ENCODE measurements at regions not wholly inside any gene's neighbourhood (a gene's known extent, or its start where the extent isn't known, plus 50 kb on each side); places are given as distances from the start of the nearest gene placed in this dataset.

- H3K4me1 ChIP-seq = no peaks in the 10 kb centered on the region
- H3K27me3 ChIP-seq (replicated peaks; ENCODE audit: control insufficient read depth, insufficient read depth, low read length) = no peaks in the 10 kb centered on the region
- ChIA-PET CTCF (no interaction called here), POLR2A (no interaction called here)
- Mint-ChIP-seq H3K27me3 (ENCODE audit: insufficient read depth, unreplicated experiment) (no peaks in the 10 kb centered on the region), H3K9me3 (ENCODE audit: unreplicated experiment) (peaks cover 8% of the 10 kb centered on the region), H3K4me1 (ENCODE audit: low read depth, unreplicated experiment) (no peaks in the 10 kb centered on the region), H3K27ac (ENCODE audit: unreplicated experiment) (no peak overlapping the region), H3K4me3 (ENCODE audit: unreplicated experiment) (no peak overlapping the region), H3K36me3 (ENCODE audit: insufficient read depth, unreplicated experiment) (no peaks in the 10 kb centered on the region)
- intact Hi-C loops (cut with micrococcal nuclease; ENCODE audit: unreplicated experiment) = no loop called here
- H3K4me3 ChIP-seq (ENCODE audit: low read depth, low read length) = no peak overlapping the region
- no peak for DNase-seq
- 0 out of 2 replicates have a peak, but pooled peaks cover 2% of the 10 kb centered on the region for H3K9me3 ChIP-seq
- BruUV-seq (replicated peaks) = no TSS peak
- no peak for TF ChIP-seq CTCF (IDR thresholded peaks at IDR 0.05; ENCODE audit: insufficient read depth in 1 of 2, low read depth in 1 of 2, low read length in 1 of 2, severe bottlenecking in 1 of 2, unreplicated experiment in 1 of 2)
- no peaks in the 10 kb centered on the region for H3K36me3 ChIP-seq (ENCODE audit: control insufficient read depth, insufficient read depth, low read length)
Observed at GRCh38 chr6:91428296-91428695, 841.4 kb upstream of the MAP3K7 start.

GRCh38 chr6:91420243-91420642, 833.4 kb upstream of the MAP3K7 start:
- POLR2A ChIA-PET = no interaction called here

DNA sequence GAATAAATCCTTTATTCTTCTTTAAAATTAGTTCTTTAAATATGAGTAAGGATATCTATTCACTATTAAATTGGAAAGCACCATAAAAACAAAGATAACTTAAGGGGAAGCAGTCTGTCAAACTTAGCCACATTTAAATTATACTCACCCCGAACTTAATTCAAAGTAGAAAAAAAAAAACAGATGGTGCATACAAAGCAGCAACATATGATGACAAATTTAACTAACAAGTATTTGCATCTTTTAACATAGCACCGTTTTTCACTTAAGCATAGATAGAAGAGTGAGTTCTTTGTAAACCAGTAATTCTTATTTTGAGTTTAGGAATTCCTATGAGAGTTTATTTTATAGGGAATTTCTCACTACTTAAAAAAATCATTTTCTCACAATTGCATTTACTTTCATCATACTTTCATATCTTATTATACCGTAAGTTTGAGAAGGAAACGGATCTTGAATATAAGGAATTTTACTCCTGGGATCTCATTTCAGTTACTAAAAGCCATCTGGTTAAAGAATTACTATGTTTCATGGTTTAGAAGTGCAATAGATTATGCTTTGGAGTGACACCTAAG, 828.2 kb upstream of the MAP3K7 start:
- H3K4me3 Mint-ChIP-seq (ENCODE audit: unreplicated experiment) = no peak overlapping the region
- Histone ChIP-seq H3K4me1 (no peaks in the 10 kb centered on the region), H3K4me3 (ENCODE audit: low read depth, low read length) (no peak overlapping the region), H3K9me3 (no peaks in the 10 kb centered on the region), H3K27me3 (replicated peaks; ENCODE audit: control insufficient read depth, insufficient read depth, low read length) (no peaks in the 10 kb centered on the region), H3K36me3 (ENCODE audit: control insufficient read depth, insufficient read depth, low read length) (no peaks in the 10 kb centered on the region)
- intact Hi-C loops (cut with micrococcal nuclease; ENCODE audit: unreplicated experiment) = no loop called here
- BruUV-seq (replicated peaks) = no TSS peak
- DNase-seq = no peak
- POLR2A ChIA-PET = no interaction called here
- CTCF ChIA-PET = no interaction called here
- no peak for TF ChIP-seq CTCF (IDR thresholded peaks at IDR 0.05; ENCODE audit: insufficient read depth in 1 of 2, low read depth in 1 of 2, low read length in 1 of 2, severe bottlenecking in 1 of 2, unreplicated experiment in 1 of 2)
- H3K9me3 Mint-ChIP-seq (ENCODE audit: unreplicated experiment) = peaks cover 13% of the 10 kb centered on the region
- no peaks in the 10 kb centered on the region for H3K4me1 Mint-ChIP-seq (ENCODE audit: low read depth, unreplicated experiment)
- H3K27me3 Mint-ChIP-seq (ENCODE audit: insufficient read depth, unreplicated experiment) = no peaks in the 10 kb centered on the region
- H3K27ac Mint-ChIP-seq (ENCODE audit: unreplicated experiment) = no peak overlapping the region
- no peaks in the 10 kb centered on the region for H3K36me3 Mint-ChIP-seq (ENCODE audit: insufficient read depth, unreplicated experiment)

More at GRCh38 chr6:91420243-91420642, 833.4 kb upstream of the MAP3K7 start:
- TF ChIP-seq CTCF (IDR thresholded peaks at IDR 0.05; ENCODE audit: insufficient read depth in 1 of 2, low read depth in 1 of 2, low read length in 1 of 2, severe bottlenecking in 1 of 2, unreplicated experiment in 1 of 2) = no peak
- H3K4me3 Mint-ChIP-seq (ENCODE audit: unreplicated experiment) = no peak overlapping the region
- no peak overlapping the region for H3K27ac Mint-ChIP-seq (ENCODE audit: unreplicated experiment)
- no peaks in the 10 kb centered on the region for H3K4me1 ChIP-seq
- H3K27me3 ChIP-seq (replicated peaks; ENCODE audit: control insufficient read depth, insufficient read depth, low read length) = no peaks in the 10 kb centered on the region
- intact Hi-C loops (cut with micrococcal nuclease; ENCODE audit: unreplicated experiment) = no loop called here
- BruUV-seq (replicated peaks) = no TSS peak
- H3K4me3 ChIP-seq (ENCODE audit: low read depth, low read length) = no peak overlapping the region
- no peaks in the 10 kb centered on the region for H3K9me3 ChIP-seq
- no peaks in the 10 kb centered on the region for H3K36me3 ChIP-seq (ENCODE audit: control insufficient read depth, insufficient read depth, low read length)
- peaks cover 21% of the 10 kb centered on the region for H3K9me3 Mint-ChIP-seq (ENCODE audit: unreplicated experiment)
- no peaks in the 10 kb centered on the region for H3K36me3 Mint-ChIP-seq (ENCODE audit: insufficient read depth, unreplicated experiment)
- DNase-seq = no peak
- H3K27me3 Mint-ChIP-seq (ENCODE audit: insufficient read depth, unreplicated experiment) = no peaks in the 10 kb centered on the region
- H3K4me1 Mint-ChIP-seq (ENCODE audit: low read depth, unreplicated experiment) = no peaks in the 10 kb centered on the region
- CTCF ChIA-PET = no interaction called here

Measured in Caco-2 (cell line).